CD14-positive monocyte (primary cell): ENCODE measurements at regions not wholly inside any gene's neighbourhood (a gene's known extent, or its start where the extent isn't known, plus 50 kb on each side); places are given as distances from the start of the nearest gene placed in this dataset.

ENCODE experiments used
- DNase-seq, 3 donors: peaks; one replicate each; pipeline ENCODE4 v3.0.0-alpha.2; 2011 to 2022
- H2AFZ ChIP-seq: 2 replicates; pipeline ENCODE4 v1.6.0; 2012; ENCODE audit warnings: mild to moderate bottlenecking, low read depth, low read length, inconsistent platforms; ENCODE audit not compliant: insufficient read depth, poor library complexity, severe bottlenecking
- H3K27ac ChIP-seq, 2 donors: 1 replicate in 1 of 2; 2 replicates in 1 of 2; pipeline ENCODE4 v1.5.1; 2012 to 2013; ENCODE audit warnings: low read length in 2 of 2, control low read depth in 1 of 2, inconsistent platforms in 1 of 2, low read depth in 1 of 2, mild to moderate bottlenecking in 1 of 2
- H3K27me3 ChIP-seq, 2 donors: one replicate each; pipeline versions ENCODE4 v1.6.0 to v1.6.1; 2011 to 2013; ENCODE audit warnings: low read length in 2 of 2; ENCODE audit not compliant: control insufficient read depth in 2 of 2, insufficient read depth in 2 of 2
- H3K36me3 ChIP-seq, 2 donors: replicated peaks in 1 of 2; 1 replicate in 1 of 2; 2 replicates in 1 of 2; pipeline versions ENCODE4 v1.5.1 to v1.6.1; 2012 to 2013; ENCODE audit warnings: low read length in 2 of 2, control low read depth in 1 of 2, inconsistent platforms in 1 of 2, mild to moderate bottlenecking in 1 of 2; ENCODE audit not compliant: insufficient read depth in 2 of 2, control insufficient read depth in 1 of 2
- H3K4me1 ChIP-seq, 2 donors: 1 replicate in 1 of 2; 2 replicates in 1 of 2; pipeline versions ENCODE4 v1.5.1 to v1.6.1; 2012 to 2013; ENCODE audit warnings: low read length in 2 of 2, control low read depth in 1 of 2, inconsistent platforms in 1 of 2, mild to moderate bottlenecking in 1 of 2, moderate library complexity in 1 of 2; ENCODE audit not compliant: insufficient read depth in 2 of 2, control insufficient read depth in 1 of 2
- H3K4me2 ChIP-seq: replicated peaks from 2 replicates; pipeline ENCODE3; 2012; ENCODE audit warnings: low read length, moderate library complexity, mild to moderate bottlenecking; ENCODE audit not compliant: poor library complexity, severe bottlenecking; ENCODE audit errors: extremely low read depth
- H3K4me3 ChIP-seq, 3 experiments: fragments of 200-600 bp in 1 of 3; sonication (generic) in 1 of 3; replicated peaks in 1 of 3; 1 replicate in 2 of 3; 2 replicates in 1 of 3; pipeline ENCODE4 v1.5.1; 2011 to 2013; ENCODE audit warnings: low read length in 3 of 3, mild to moderate bottlenecking in 3 of 3, control low read depth in 2 of 3, low read depth in 2 of 3, inconsistent platforms in 1 of 3, moderate library complexity in 1 of 3
- H3K79me2 ChIP-seq: 2 replicates; pipeline ENCODE4 v1.6.0; 2012; ENCODE audit warnings: mild to moderate bottlenecking, control low read depth, inconsistent platforms, low read length, moderate library complexity; ENCODE audit not compliant: insufficient read depth
- H3K9ac ChIP-seq: 2 replicates; pipeline ENCODE4 v1.6.0; 2017; ENCODE audit warnings: low read length, mild to moderate bottlenecking; ENCODE audit not compliant: insufficient read depth, poor library complexity, severe bottlenecking
- H3K9me3 ChIP-seq, 2 donors: replicated peaks in 1 of 2; 1 replicate in 1 of 2; 2 replicates in 1 of 2; pipeline versions ENCODE4 v1.5.1 to v1.6.1; 2012 to 2013; ENCODE audit warnings: low read length in 2 of 2, control low read depth in 1 of 2; ENCODE audit not compliant: control insufficient read depth in 1 of 2, insufficient read depth in 1 of 2
- H4K20me1 ChIP-seq: 2 replicates; pipeline ENCODE4 v1.6.0; 2012; ENCODE audit warnings: mild to moderate bottlenecking, low read length, control low read depth, moderate library complexity; ENCODE audit not compliant: insufficient read depth
- H3K27ac Mint-ChIP-seq, 7 donors: one replicate each; pipeline ENCODE4 v1.8.0; 2020; ENCODE audit warnings: mild to moderate bottlenecking in 7 of 7, mixed read lengths in 7 of 7, moderate library complexity in 6 of 7, inconsistent platforms in 2 of 7
- H3K27me3 Mint-ChIP-seq, 3 donors: one replicate each; pipeline ENCODE4 v1.8.0; 2021 to 2022; ENCODE audit warnings: low read depth in 3 of 3, mild to moderate bottlenecking in 3 of 3, mixed read lengths in 3 of 3, moderate library complexity in 3 of 3, inconsistent platforms in 1 of 3
- H3K36me3 Mint-ChIP-seq, 2 donors: one replicate each; pipeline ENCODE4 v1.8.0; 2020; ENCODE audit warnings: mixed read lengths in 2 of 2, inconsistent platforms in 1 of 2, mild to moderate bottlenecking in 1 of 2
- H3K4me1 Mint-ChIP-seq: one replicate; pipeline ENCODE4 v1.8.0; 2020; ENCODE audit warnings: mild to moderate bottlenecking, mixed read lengths
- H3K4me3 Mint-ChIP-seq, 2 donors: one replicate each; pipeline ENCODE4 v1.8.0; 2020; ENCODE audit warnings: mild to moderate bottlenecking in 2 of 2, mixed read lengths in 2 of 2, moderate library complexity in 1 of 2
- H3K9me3 Mint-ChIP-seq, 7 donors: one replicate each; pipeline ENCODE4 v1.8.0; 2020 to 2022; ENCODE audit warnings: mixed read lengths in 7 of 7, mild to moderate bottlenecking in 6 of 7, moderate library complexity in 6 of 7, inconsistent platforms in 2 of 7
- CTCF ChIP-seq: fragments of 200-600 bp; IDR thresholded peaks from one replicate; pipeline ENCODE4 v1.8.0; 2022; ENCODE audit warnings: antibody characterized with exemption, mild to moderate bottlenecking
- WGBS: methylation state at CpG from one replicate; pipeline ENCODE4 v1.1.5; 2013; ENCODE audit warnings: missing lambda C conversion rate; ENCODE audit not compliant: insufficient coverage; 5-methylcytosine and 5-hydroxymethylcytosine counted together
- intact Hi-C, 2 donors: fragments of 100-400 bp; cut with micrococcal nuclease; formaldehyde crosslinking; loops; one replicate each; pipeline versions ENCODE4 v1.15.0 to v1.15.1; 2023

- Histone ChIP-seq H3K36me3 (no peaks in the 10 kb centered on the region), H3K27ac (no peak overlapping the region), H3K4me1 (no peaks in the 10 kb centered on the region), H3K9ac (no peak overlapping the region), H4K20me1 (no peaks in the 10 kb centered on the region), H3K4me3 (no peak overlapping the region), H3K79me2 (no peaks in the 10 kb centered on the region), H3K27me3 (no peaks in the 10 kb centered on the region), H2AFZ (no peak overlapping the region), H3K4me2 (no peak overlapping the region), H3K9me3 (no peaks in the 10 kb centered on the region)
- Mint-ChIP-seq H3K36me3 (no peaks in the 10 kb centered on the region), H3K4me1 (no peaks in the 10 kb centered on the region), H3K27ac (no peak overlapping the region), H3K4me3 (no peak overlapping the region), H3K9me3 (peaks cover 0 to 2% (median 0%) of the 10 kb centered on the region in 7 donors), H3K27me3 (no peaks in the 10 kb centered on the region)
- intact Hi-C loops, result no loop called here
- no peak for DNase-seq
- TF ChIP-seq CTCF, result no peak
- 80% methylated on average over 1 of the region's 3 CpGs for WGBS
Observed at GRCh38 chrY:19410980-19411766, 333.4 kb downstream of the KDM5D start.

GRCh38 chrY:19406246-19406645 lies 338.3 kb downstream of the KDM5D start:
- no peaks in the 10 kb centered on the region for H3K36me3 ChIP-seq
- no peaks in the 10 kb centered on the region for H4K20me1 ChIP-seq
- no peak for TF ChIP-seq CTCF
- no peak overlapping the region for H3K9ac ChIP-seq
- Mint-ChIP-seq H3K4me3 (no peak overlapping the region), H3K4me1 (no peaks in the 10 kb centered on the region), H3K27me3 (no peaks in the 10 kb centered on the region), H3K27ac (no peak overlapping the region), H3K9me3 (no peaks in the 10 kb centered on the region), H3K36me3 (no peaks in the 10 kb centered on the region)
- H3K4me3 ChIP-seq, result no peak overlapping the region
- no peak overlapping the region for H3K4me2 ChIP-seq
- H3K27me3 ChIP-seq, result no peaks in the 10 kb centered on the region
- H3K4me1 ChIP-seq, result no peaks in the 10 kb centered on the region
- H3K9me3 ChIP-seq, result no peaks in the 10 kb centered on the region
- H2AFZ ChIP-seq, result no peak overlapping the region
- intact Hi-C loops, result no loop called here
- H3K27ac ChIP-seq, result no peak overlapping the region
- DNase-seq, result no peak
- H3K79me2 ChIP-seq, result no peaks in the 10 kb centered on the region
